ENCODE measurements at regions not wholly inside any gene's neighbourhood (a gene's known extent, or its start where the extent isn't known, plus 50 kb on each side); places are given as distances from the start of the nearest gene placed in this dataset.

GRCh38 chr4:177728361-177729152 is 286.3 kb upstream of the AGA start:
- Histone ChIP-seq H3K27ac (no peak overlapping the region), H3K27me3 (no peaks in the 10 kb centered on the region), H3K4me3 (ENCODE audit: low read depth in 1 of 2, low read length in 1 of 2) (no peak overlapping the region), H3K4me1 (ENCODE audit: control insufficient read depth in 1 of 2, insufficient read depth in 1 of 2, low read depth in 1 of 2, low read length in 1 of 2) (no peaks in the 10 kb centered on the region), H3K36me3 (no peaks in the 10 kb centered on the region), H3K9me3 (no peaks in the 10 kb centered on the region)
- TF ChIP-seq CTCF (IDR thresholded peaks at IDR 0.05): no peak

GRCh38 chr4:177729681-177730080 is 287.4 kb upstream of the AGA start:
- no peak for TF ChIP-seq CTCF (IDR thresholded peaks at IDR 0.05)
- Histone ChIP-seq H3K4me1 (ENCODE audit: control insufficient read depth in 1 of 2, insufficient read depth in 1 of 2, low read depth in 1 of 2, low read length in 1 of 2) (no peaks in the 10 kb centered on the region), H3K36me3 (no peaks in the 10 kb centered on the region), H3K27me3 (no peaks in the 10 kb centered on the region), H3K4me3 (ENCODE audit: low read depth in 1 of 2, low read length in 1 of 2) (no peak overlapping the region), H3K9me3 (no peaks in the 10 kb centered on the region), H3K27ac (no peak overlapping the region)

- TF ChIP-seq CTCF (IDR thresholded peaks at IDR 0.05): no peak
- Histone ChIP-seq H3K9me3 (no peaks in the 10 kb centered on the region), H3K4me3 (ENCODE audit: low read depth in 1 of 2, low read length in 1 of 2) (no peak overlapping the region), H3K27ac (no peak overlapping the region), H3K36me3 (no peaks in the 10 kb centered on the region), H3K27me3 (no peaks in the 10 kb centered on the region), H3K4me1 (ENCODE audit: control insufficient read depth in 1 of 2, insufficient read depth in 1 of 2, low read depth in 1 of 2, low read length in 1 of 2) (no peaks in the 10 kb centered on the region)
Measured at GRCh38 chr4:177737387-177737940, 295.2 kb upstream of the AGA start.

GRCh38 chr4:177740563-177740962 is 298.3 kb upstream of the AGA start:
- Histone ChIP-seq H3K4me3 (ENCODE audit: low read depth in 1 of 2, low read length in 1 of 2) (no peak overlapping the region), H3K9me3 (no peaks in the 10 kb centered on the region), H3K27ac (no peak overlapping the region), H3K27me3 (no peaks in the 10 kb centered on the region), H3K36me3 (no peaks in the 10 kb centered on the region), H3K4me1 (ENCODE audit: control insufficient read depth in 1 of 2, insufficient read depth in 1 of 2, low read depth in 1 of 2, low read length in 1 of 2) (no peaks in the 10 kb centered on the region)
- TF ChIP-seq CTCF (IDR thresholded peaks at IDR 0.05): no peak

GRCh38 chr4:177759729-177760128 is 317.5 kb upstream of the AGA start:
- H3K9me3 ChIP-seq: no peaks in the 10 kb centered on the region
- TF ChIP-seq CTCF (IDR thresholded peaks at IDR 0.05): no peak
- no peak overlapping the region for H3K4me3 ChIP-seq (ENCODE audit: low read depth in 1 of 2, low read length in 1 of 2)
- H3K36me3 ChIP-seq: no peaks in the 10 kb centered on the region
- H3K27me3 ChIP-seq: no peaks in the 10 kb centered on the region
- H3K4me1 ChIP-seq (ENCODE audit: control insufficient read depth in 1 of 2, insufficient read depth in 1 of 2, low read depth in 1 of 2, low read length in 1 of 2): no peaks in the 10 kb centered on the region
- H3K27ac ChIP-seq: no peak overlapping the region
